Right lobe of liver (tissue), 6 donors: ENCODE measurements at regions not wholly inside any gene's neighbourhood (a gene's known extent, or its start where the extent isn't known, plus 50 kb on each side); places are given as distances from the start of the nearest gene placed in this dataset.

Source experiments
- ATAC-seq, 4 donors: fragments of 200-7000 bp; cut with Tn5 transposase; one replicate each; pipeline ENCODE4 v1.9.1; 2020; ENCODE audit warnings: mild to moderate bottlenecking in 4 of 4, moderate library complexity in 4 of 4
- DNase-seq, 3 donors: peaks; one replicate each; pipeline ENCODE4 v3.0.0-alpha.2; 2020
- H3K27ac ChIP-seq, 3 donors: fragments of 200-600 bp; one replicate each; pipeline ENCODE4 v1.8.0; 2022
- H3K27me3 ChIP-seq, 2 donors: fragments of 200-600 bp; one replicate each; pipeline ENCODE4 v1.8.0; 2022
- H3K36me3 ChIP-seq, 4 donors: fragments of 200-600 bp; sonication (generic) in 1 of 4; one replicate each; pipeline versions ENCODE4 v1.5.1 to v1.8.0; 2017 to 2022; ENCODE audit warnings: control low read depth in 1 of 4
- H3K4me1 ChIP-seq, 4 donors: fragments of 200-600 bp; sonication (generic) in 1 of 4; one replicate each; pipeline versions ENCODE4 v1.5.1 to v1.8.0; 2017 to 2022; ENCODE audit warnings: control low read depth in 1 of 4
- H3K4me3 ChIP-seq, 3 donors: fragments of 200-600 bp; one replicate each; pipeline ENCODE4 v1.8.0; 2022
- H3K9me3 ChIP-seq, 4 donors: fragments of 200-600 bp; sonication (generic) in 1 of 4; one replicate each; pipeline versions ENCODE4 v1.5.1 to v1.8.0; 2017 to 2022; ENCODE audit warnings: control low read depth in 1 of 4
- CTCF ChIP-seq, 4 donors: fragments of 200-600 bp in 3 of 4; fragments of 450-650 bp in 1 of 4; IDR thresholded peaks; one replicate each; pipeline versions ENCODE4 v1.5.1 to v1.8.0; 2016 to 2022; ENCODE audit warnings: antibody characterized with exemption in 4 of 4, mild to moderate bottlenecking in 2 of 4
- POLR2A ChIP-seq: fragments of 450-650 bp; IDR thresholded peaks from one replicate; pipeline ENCODE4 v1.6.1; 2017; ENCODE audit warnings: antibody characterized with exemption, mild to moderate bottlenecking
- whole genome bisulfite sequencing: methylation state at CpG from one replicate; pipeline ENCODE4 v1.1.6; 2018; ENCODE audit warnings: low coverage, low lambda C conversion rate; ENCODE audit not compliant: insufficient coverage; ENCODE audit errors: missing lambda C conversion rate; 5-methylcytosine and 5-hydroxymethylcytosine counted together
- intact Hi-C, 2 donors: fragments of 100-400 bp; cut with DNase I; formaldehyde crosslinking; loops; one replicate each; pipeline versions ENCODE4 v1.11.2 to v1.14.1; 2022
- donor health status: DM: no; HTN: yes; CAD: no.
- donor health status: DM: no; HTN: no; CAD: no.
- donor health status: DM: no; HTN: no; CAD: no.
- donor health status: DM: no; HTN: yes; CAD: no.
- donor health status: DM: no; HTN: yes; CAD: no.

DNA sequence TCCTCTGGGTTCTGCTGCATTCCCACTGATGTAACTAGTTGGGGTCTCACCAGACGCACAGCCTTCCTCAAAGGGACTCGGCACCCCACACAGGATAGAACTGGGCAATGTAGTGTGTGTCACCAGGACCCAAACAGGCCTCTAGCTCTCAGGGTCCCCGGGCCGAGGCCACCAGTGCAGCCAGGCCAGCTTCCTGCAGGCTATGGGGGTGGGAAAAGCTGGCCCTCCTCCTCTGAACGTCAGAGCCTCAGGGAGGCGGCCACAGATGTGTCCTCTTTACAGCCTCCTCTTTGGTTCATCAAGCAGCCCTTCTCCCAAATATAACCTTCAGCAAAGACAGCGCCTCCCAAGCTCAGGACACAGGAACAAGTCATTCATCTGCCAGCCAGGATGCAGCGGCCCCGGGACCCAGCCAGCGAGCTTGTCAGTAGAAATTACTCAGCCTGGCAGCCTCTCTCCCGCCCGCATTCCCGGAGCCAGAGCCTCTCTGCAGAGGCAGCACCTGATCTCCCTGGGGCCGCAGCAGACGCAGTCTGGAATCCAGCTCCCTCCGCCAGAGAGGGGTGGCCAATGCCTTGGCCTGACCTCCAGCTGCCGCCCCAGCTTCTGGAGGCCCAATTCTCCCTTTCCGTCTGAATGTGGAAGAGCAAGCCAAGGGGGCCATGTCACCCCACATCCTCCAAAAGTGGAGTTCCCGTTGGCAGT, 288.5 kb downstream of the FBXW7 start:
- TF ChIP-seq CTCF (IDR thresholded peaks at IDR 0.05) (no peak), POLR2A (no peak)
- no peak overlapping the region for H3K27ac ChIP-seq
- H3K27me3 ChIP-seq, result no peaks in the 10 kb centered on the region
- no peak overlapping the region for H3K4me3 ChIP-seq
- no peaks in the 10 kb centered on the region for H3K36me3 ChIP-seq
- DNase-seq (no peak), ATAC-seq (no peak)
- H3K9me3 ChIP-seq, result no peaks in the 10 kb centered on the region
- intact Hi-C loops, result no loop called here
- H3K4me1 ChIP-seq, result no peaks in the 10 kb centered on the region
- WGBS, result 76% methylated on average over 5 of the region's 19 CpGs

GRCh38 chr4:152246659-152247058, 289.2 kb downstream of the FBXW7 start:
- ATAC-seq, result no peak
- Histone ChIP-seq H3K27me3 (no peaks in the 10 kb centered on the region), H3K27ac (no peak overlapping the region), H3K4me3 (no peak overlapping the region), H3K36me3 (no peaks in the 10 kb centered on the region), H3K4me1 (no peaks in the 10 kb centered on the region), H3K9me3 (no peaks in the 10 kb centered on the region)
- TF ChIP-seq POLR2A, result no peak
- no peak for TF ChIP-seq CTCF (IDR thresholded peaks at IDR 0.05)
- DNase-seq, result no peak
- WGBS, result 47% methylated on average over 9 of the region's 13 CpGs
- intact Hi-C loops, result no loop called here

GRCh38 chr4:152245680-152246079, 290.2 kb downstream of the FBXW7 start:
- Histone ChIP-seq H3K4me1 (no peaks in the 10 kb centered on the region), H3K27me3 (no peaks in the 10 kb centered on the region), H3K27ac (no peak overlapping the region), H3K36me3 (no peaks in the 10 kb centered on the region), H3K9me3 (no peaks in the 10 kb centered on the region), H3K4me3 (no peak overlapping the region)
- TF ChIP-seq POLR2A (no peak), CTCF (IDR thresholded peaks at IDR 0.05) (no peak)
- intact Hi-C loops, result no loop called here
- 80% methylated on average over 1 of the region's 1 CpG for WGBS
- ATAC-seq (no peak), DNase-seq (no peak)

GRCh38 chr4:152244659-152245058, 291.2 kb downstream of the FBXW7 start:
- Histone ChIP-seq H3K36me3 (no peaks in the 10 kb centered on the region), H3K4me3 (no peak overlapping the region), H3K27me3 (no peaks in the 10 kb centered on the region), H3K27ac (no peak overlapping the region), H3K4me1 (no peaks in the 10 kb centered on the region), H3K9me3 (no peaks in the 10 kb centered on the region)
- DNase-seq (no peak), ATAC-seq (no peak)
- WGBS, result 56% methylated on average over 2 of the region's 2 CpGs
- intact Hi-C loops, result no loop called here
- TF ChIP-seq POLR2A (no peak), CTCF (IDR thresholded peaks at IDR 0.05) (no peak)
